Transverse colon (tissue), 4 donors: ENCODE measurements at regions not wholly inside any gene's neighbourhood (a gene's known extent, or its start where the extent isn't known, plus 50 kb on each side); places are given as distances from the start of the nearest gene placed in this dataset.

Source experiments
- DNase-seq: peaks from one replicate; pipeline ENCODE4 v3.0.0-alpha.2; 2019
- H3K27ac ChIP-seq, 4 donors: fragments of 200-600 bp; sonication (generic); 2 replicates each; pipeline ENCODE4 v1.5.1; 2016 to 2018; ENCODE audit warnings: inconsistent platforms in 4 of 4
- H3K27me3 ChIP-seq: fragments of 200-600 bp; sonication (generic); 2 replicates; pipeline ENCODE4 v1.5.1; 2017; ENCODE audit warnings: inconsistent platforms
- H3K36me3 ChIP-seq, 4 donors: fragments of 200-600 bp; sonication (generic); 2 replicates each; pipeline ENCODE4 v1.5.1; 2017 to 2019; ENCODE audit warnings: inconsistent platforms in 4 of 4
- H3K4me1 ChIP-seq, 4 donors: fragments of 200-600 bp; sonication (generic); 2 replicates each; pipeline ENCODE4 v1.5.1; 2017 to 2020; ENCODE audit warnings: inconsistent platforms in 4 of 4
- H3K4me3 ChIP-seq, 4 donors: fragments of 200-600 bp; sonication (generic); 1 replicate in 1 of 4; 2 replicates in 3 of 4; pipeline versions ENCODE4 v1.5.1 to v1.6.1; 2017 to 2019; ENCODE audit warnings: inconsistent platforms in 4 of 4
- H3K9me3 ChIP-seq, 2 donors: fragments of 200-600 bp; sonication (generic); 2 replicates each; pipeline ENCODE4 v1.5.1; 2017 to 2019; ENCODE audit warnings: inconsistent platforms in 2 of 2
- EP300 ChIP-seq: sonication (generic); formaldehyde crosslinking; IDR thresholded peaks from one replicate; pipeline ENCODE4 v1.6.1; 2017; ENCODE audit warnings: antibody characterized with exemption, low read depth
- POLR2A ChIP-seq: fragments of 450-650 bp; IDR thresholded peaks from one replicate; pipeline ENCODE4 v1.6.1; 2016; ENCODE audit warnings: antibody characterized with exemption, mild to moderate bottlenecking, moderate library complexity
- POLR2AphosphoS5 ChIP-seq, 3 donors: sonication (generic); formaldehyde crosslinking; IDR thresholded peaks; one replicate each; pipeline ENCODE4 v1.6.1; 2016; ENCODE audit warnings: antibody characterized with exemption in 3 of 3
- WGBS, 2 donors: methylation state at CpG; one replicate each; pipeline ENCODE4 v1.1.5; 2018; ENCODE audit warnings: low coverage in 1 of 2; 5-methylcytosine and 5-hydroxymethylcytosine counted together
- in situ Hi-C, 4 donors: fragments of 200-750 bp; cut with MboI; loops; one replicate each; pipeline versions ENCODE4 v1.15.0 to v1.15.1; 2017; ENCODE audit warnings: low sequenced_read_pairs in 3 of 4, low pct_ligation_motif_present in 1 of 4, low pct_unique_long_range_greater_than_20kb in 1 of 4
- intact Hi-C: fragments of 100-400 bp; cut with DNase I; formaldehyde crosslinking; loops from one replicate; pipeline ENCODE4 v1.15.1; 2023; ENCODE audit warnings: low total_unique reads
- TF ChIP-seq, protein P1 (sequence below), 5 experiments: fragments of 200-600 bp in 3 of 5; fragments of 450-650 bp in 2 of 5; sonication (generic) in 3 of 5; IDR thresholded peaks; 1 replicate in 2 of 5; 2 replicates in 3 of 5; pipeline ENCODE4 v1.5.1; 2016 to 2017; ENCODE audit warnings: antibody characterized with exemption in 5 of 5, inconsistent platforms in 3 of 5, mild to moderate bottlenecking in 2 of 5, moderate library complexity in 1 of 5

DNA sequence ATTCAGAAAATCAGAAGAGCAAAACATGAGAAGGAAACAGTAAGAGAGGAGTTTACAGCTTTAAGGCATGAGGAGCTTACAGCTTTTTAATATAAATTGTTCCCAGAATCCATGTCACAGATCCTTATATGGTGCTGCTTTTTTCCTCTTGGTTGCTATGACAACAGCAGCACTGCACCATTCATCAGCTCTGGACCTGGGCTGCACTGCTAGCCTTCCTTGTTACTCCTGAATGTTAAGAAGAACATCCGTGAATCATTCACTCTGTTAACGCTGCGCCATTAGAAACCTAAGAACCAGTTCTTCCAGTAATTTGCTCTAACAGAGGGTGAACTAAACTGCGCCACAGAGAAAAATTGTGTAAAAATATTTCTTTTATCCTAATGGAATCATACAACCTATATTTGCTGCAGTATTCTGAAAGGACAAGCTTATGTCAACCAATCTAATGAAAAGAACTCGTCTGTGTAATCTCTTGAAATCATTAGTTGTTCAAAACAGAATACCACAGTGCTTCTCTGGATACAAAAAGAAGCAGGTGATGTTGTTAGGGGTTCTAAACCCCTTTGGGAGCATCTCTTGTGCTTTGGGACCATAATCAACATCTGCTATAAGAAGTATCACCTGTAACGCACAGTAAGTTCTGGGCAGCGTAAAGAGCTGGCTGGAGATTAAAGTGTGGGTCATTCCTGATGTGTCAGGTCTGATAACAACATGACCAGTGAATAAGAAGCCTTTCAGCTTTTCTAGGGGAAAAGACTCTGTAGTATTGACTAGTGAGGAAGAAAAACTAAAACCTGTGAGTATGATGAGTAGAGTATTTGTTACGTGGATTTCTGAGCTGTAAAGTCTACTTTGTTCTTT is 151.2 kb downstream of the TANC2 start:
- 89% methylated on average over 8 of the region's 8 CpGs for WGBS, 2 donors
- H3K4me1 ChIP-seq = no peaks in the 10 kb centered on the region
- no peak for DNase-seq
- TF ChIP-seq, protein P1, sequence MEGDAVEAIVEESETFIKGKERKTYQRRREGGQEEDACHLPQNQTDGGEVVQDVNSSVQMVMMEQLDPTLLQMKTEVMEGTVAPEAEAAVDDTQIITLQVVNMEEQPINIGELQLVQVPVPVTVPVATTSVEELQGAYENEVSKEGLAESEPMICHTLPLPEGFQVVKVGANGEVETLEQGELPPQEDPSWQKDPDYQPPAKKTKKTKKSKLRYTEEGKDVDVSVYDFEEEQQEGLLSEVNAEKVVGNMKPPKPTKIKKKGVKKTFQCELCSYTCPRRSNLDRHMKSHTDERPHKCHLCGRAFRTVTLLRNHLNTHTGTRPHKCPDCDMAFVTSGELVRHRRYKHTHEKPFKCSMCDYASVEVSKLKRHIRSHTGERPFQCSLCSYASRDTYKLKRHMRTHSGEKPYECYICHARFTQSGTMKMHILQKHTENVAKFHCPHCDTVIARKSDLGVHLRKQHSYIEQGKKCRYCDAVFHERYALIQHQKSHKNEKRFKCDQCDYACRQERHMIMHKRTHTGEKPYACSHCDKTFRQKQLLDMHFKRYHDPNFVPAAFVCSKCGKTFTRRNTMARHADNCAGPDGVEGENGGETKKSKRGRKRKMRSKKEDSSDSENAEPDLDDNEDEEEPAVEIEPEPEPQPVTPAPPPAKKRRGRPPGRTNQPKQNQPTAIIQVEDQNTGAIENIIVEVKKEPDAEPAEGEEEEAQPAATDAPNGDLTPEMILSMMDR (IDR thresholded peaks at IDR 0.05) = no peak
- TF ChIP-seq EP300 (no peak), POLR2AphosphoS5 (IDR thresholded peaks at IDR 0.05) (no peak), POLR2A (no peak)
- no peak overlapping the region for H3K27ac ChIP-seq
- intact Hi-C loops = no loop called here
- H3K27me3 ChIP-seq = no peaks in the 10 kb centered on the region
- no peaks in the 10 kb centered on the region for H3K9me3 ChIP-seq
- no peak overlapping the region for H3K4me3 ChIP-seq
- in situ Hi-C loops = loop anchor here in 1 of 4 donors (25.0 kb wide), 1 partner anchor 95 kb away; no protein-coding TSS in a partner anchor
- H3K36me3 ChIP-seq = no peaks in the 10 kb centered on the region

DNA sequence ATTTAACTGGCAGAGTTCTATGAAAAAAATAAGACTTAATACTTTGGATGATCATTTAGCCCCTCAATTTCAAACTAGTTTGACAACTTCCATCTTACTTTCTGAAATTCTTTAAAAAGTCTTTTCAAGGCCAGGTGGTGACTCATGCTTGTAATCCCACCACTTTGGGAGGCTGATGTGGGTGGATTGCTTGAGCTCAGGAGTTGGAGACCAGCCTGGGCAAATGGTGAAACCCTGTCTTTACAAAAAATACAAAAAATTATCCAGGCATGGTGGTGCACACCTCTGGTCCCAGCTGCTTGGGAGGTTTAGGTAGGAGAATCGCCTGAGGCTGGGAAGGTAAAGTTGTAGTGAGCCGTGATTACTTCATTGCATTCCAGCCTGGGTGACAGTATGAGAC is 154.4 kb downstream of the TANC2 start:
- in situ Hi-C loops = loop anchor here in 1 of 4 donors (25.0 kb wide), 1 partner anchor 92 kb away; no protein-coding TSS in a partner anchor
- Histone ChIP-seq H3K27me3 (no peaks in the 10 kb centered on the region), H3K4me1 (no peaks in the 10 kb centered on the region), H3K27ac (no peak overlapping the region), H3K4me3 (no peak overlapping the region), H3K9me3 (no peaks in the 10 kb centered on the region), H3K36me3 (no peaks in the 10 kb centered on the region)
- WGBS, 2 donors = 93 to 100% methylated on average over 2 of the region's 2 CpGs
- no peak for DNase-seq
- intact Hi-C loops = no loop called here
- no peak for TF ChIP-seq EP300
- TF ChIP-seq, protein P1 (IDR thresholded peaks at IDR 0.05) = no peak
- TF ChIP-seq POLR2AphosphoS5 (IDR thresholded peaks at IDR 0.05) = no peak
- TF ChIP-seq POLR2A = no peak

DNA sequence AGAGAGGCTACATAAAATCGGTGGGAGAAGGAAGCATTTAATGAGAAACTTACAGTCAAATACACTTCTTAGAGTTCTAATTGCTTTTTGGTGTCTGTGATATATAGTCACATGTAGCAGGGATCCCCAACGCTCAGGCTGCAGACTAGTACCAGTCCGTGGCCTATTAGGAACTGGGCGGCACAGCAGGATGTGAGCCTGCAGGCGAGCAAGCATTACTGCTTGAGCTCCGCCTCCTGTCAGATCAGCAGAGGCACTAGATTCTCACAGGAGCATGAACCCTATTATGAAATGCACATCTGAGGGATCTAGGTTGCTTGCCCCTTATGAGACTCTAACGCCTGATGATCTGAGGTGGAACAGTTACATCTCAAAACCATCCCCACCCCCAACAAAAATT is 158.5 kb downstream of the TANC2 start:
- no peak overlapping the region for H3K27ac ChIP-seq
- H3K36me3 ChIP-seq = no peaks in the 10 kb centered on the region
- DNase-seq = no peak
- H3K4me1 ChIP-seq = no peaks in the 10 kb centered on the region
- whole genome bisulfite sequencing, 2 donors = 88 to 91% methylated on average over 6 to 7 of the region's 7 CpGs
- TF ChIP-seq, protein P1 (IDR thresholded peaks at IDR 0.05) = no peak
- TF ChIP-seq POLR2A (no peak), POLR2AphosphoS5 (IDR thresholded peaks at IDR 0.05) (no peak), EP300 (no peak)
- no peaks in the 10 kb centered on the region for H3K9me3 ChIP-seq
- no peaks in the 10 kb centered on the region for H3K27me3 ChIP-seq
- intact Hi-C loops = no loop called here
- in situ Hi-C loops = loop anchor here in 1 of 4 donors (25.0 kb wide), 1 partner anchor 88 kb away; no protein-coding TSS in a partner anchor
- H3K4me3 ChIP-seq = no peak overlapping the region

DNA sequence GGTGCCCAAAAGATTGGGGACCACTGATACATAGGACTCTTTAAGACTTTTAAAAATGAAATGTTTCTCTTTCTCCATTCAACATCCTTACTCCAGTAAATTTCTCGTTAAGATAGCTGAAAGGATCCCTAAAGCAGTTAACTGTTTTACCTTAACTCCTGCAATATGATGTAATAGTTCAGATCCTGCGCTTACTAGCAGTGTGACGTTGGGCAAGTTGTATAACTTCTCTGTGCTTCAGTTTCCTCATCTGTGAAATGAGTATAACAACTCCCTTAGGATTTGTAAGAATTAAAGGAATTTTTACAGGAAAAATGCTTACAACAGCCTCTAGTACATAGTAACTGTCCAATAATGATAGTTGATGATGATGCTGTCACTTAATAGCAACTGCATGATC is 158.9 kb downstream of the TANC2 start:
- in situ Hi-C loops (loop anchor here in 1 of 4 donors (25.0 kb wide), 1 partner anchor 87 kb away; no protein-coding TSS in a partner anchor), intact Hi-C loops (no loop called here)
- WGBS, 2 donors = 87% methylated on average over 3 of the region's 3 CpGs
- Histone ChIP-seq H3K4me3 (no peak overlapping the region), H3K9me3 (no peaks in the 10 kb centered on the region), H3K4me1 (no peaks in the 10 kb centered on the region), H3K27ac (no peak overlapping the region), H3K27me3 (no peaks in the 10 kb centered on the region), H3K36me3 (no peaks in the 10 kb centered on the region)
- no peak for DNase-seq
- no peak for TF ChIP-seq EP300
- TF ChIP-seq, protein P1 (IDR thresholded peaks at IDR 0.05) = no peak
- no peak for TF ChIP-seq POLR2A
- no peak for TF ChIP-seq POLR2AphosphoS5 (IDR thresholded peaks at IDR 0.05)
